Activated T-helper 17 cell treated with anti-CD3 and anti-CD28 coated beads, Interleukin-2, amount 50 U/mL, for 72 hours (primary cell): ENCODE measurements at regions not wholly inside any gene's neighbourhood (a gene's known extent, or its start where the extent isn't known, plus 50 kb on each side); places are given as distances from the start of the nearest gene placed in this dataset.

Source experiments
- ATAC-seq: fragments of 150-1000 bp; cut with Tn5 transposase; replicated peaks from 2 replicates; pipeline ENCODE4 v1.10.0; 2021; ENCODE audit warnings: mild to moderate bottlenecking, moderate library complexity
- H3K27ac Mint-ChIP-seq: one replicate; pipeline ENCODE4 v1.8.0; 2022; ENCODE audit warnings: mixed read lengths
- H3K27me3 Mint-ChIP-seq: one replicate; pipeline ENCODE4 v1.8.0; 2022; ENCODE audit warnings: mixed read lengths
- H3K36me3 Mint-ChIP-seq: one replicate; pipeline ENCODE4 v1.8.0; 2022; ENCODE audit warnings: low read depth, mild to moderate bottlenecking, mixed read lengths
- H3K4me1 Mint-ChIP-seq: one replicate; pipeline ENCODE4 v1.8.0; 2022; ENCODE audit warnings: mixed read lengths
- H3K4me3 Mint-ChIP-seq: one replicate; pipeline ENCODE4 v1.8.0; 2022; ENCODE audit warnings: mild to moderate bottlenecking, mixed read lengths
- H3K9me3 Mint-ChIP-seq: one replicate; pipeline ENCODE4 v1.8.0; 2022; ENCODE audit warnings: mixed read lengths

- no peaks in the 10 kb centered on the region for H3K4me1 Mint-ChIP-seq
- H3K27ac Mint-ChIP-seq = no peak overlapping the region
- peaks cover 19% of the 10 kb centered on the region for H3K27me3 Mint-ChIP-seq
- H3K4me3 Mint-ChIP-seq = no peak overlapping the region
- no peak for ATAC-seq
- no peaks in the 10 kb centered on the region for H3K9me3 Mint-ChIP-seq
- H3K36me3 Mint-ChIP-seq = no peaks in the 10 kb centered on the region
These were observed 136.3 kb upstream of the MLIP start for GRCh38 chr6:53974941-53975340.

- no peak overlapping the region for H3K4me3 Mint-ChIP-seq
- no peak for ATAC-seq
- H3K9me3 Mint-ChIP-seq = no peaks in the 10 kb centered on the region
- peaks cover 12% of the 10 kb centered on the region for H3K27me3 Mint-ChIP-seq
- H3K36me3 Mint-ChIP-seq = no peaks in the 10 kb centered on the region
- H3K27ac Mint-ChIP-seq = no peak overlapping the region
- no peaks in the 10 kb centered on the region for H3K4me1 Mint-ChIP-seq
These were observed 135.2 kb upstream of the MLIP start for GRCh38 chr6:53975941-53976615.

- ATAC-seq = no peak
- H3K4me3 Mint-ChIP-seq = no peak overlapping the region
- no peaks in the 10 kb centered on the region for H3K9me3 Mint-ChIP-seq
- H3K36me3 Mint-ChIP-seq = no peaks in the 10 kb centered on the region
- no peak overlapping the region for H3K27ac Mint-ChIP-seq
- no peaks in the 10 kb centered on the region for H3K4me1 Mint-ChIP-seq
- peaks cover 10% of the 10 kb centered on the region for H3K27me3 Mint-ChIP-seq
These were observed 133.7 kb upstream of the MLIP start for GRCh38 chr6:53977551-53977950.

- Mint-ChIP-seq H3K27me3 (peaks cover 3% of the 10 kb centered on the region), H3K27ac (no peak overlapping the region), H3K36me3 (no peaks in the 10 kb centered on the region), H3K4me3 (no peak overlapping the region), H3K4me1 (no peaks in the 10 kb centered on the region), H3K9me3 (no peaks in the 10 kb centered on the region)
- ATAC-seq = no peak
These were observed 131.7 kb upstream of the MLIP start for GRCh38 chr6:53979468-53980067.

- H3K36me3 Mint-ChIP-seq = no peaks in the 10 kb centered on the region
- ATAC-seq = no peak
- H3K27me3 Mint-ChIP-seq = peaks cover 8% of the 10 kb centered on the region
- no peaks in the 10 kb centered on the region for H3K4me1 Mint-ChIP-seq
- H3K27ac Mint-ChIP-seq = no peak overlapping the region
- no peaks in the 10 kb centered on the region for H3K9me3 Mint-ChIP-seq
- H3K4me3 Mint-ChIP-seq = no peak overlapping the region
These were observed 128.7 kb upstream of the MLIP start for GRCh38 chr6:53982366-53983050.

- Mint-ChIP-seq H3K36me3 (no peaks in the 10 kb centered on the region), H3K9me3 (no peaks in the 10 kb centered on the region), H3K27me3 (peaks cover 8% of the 10 kb centered on the region), H3K4me3 (no peak overlapping the region), H3K4me1 (no peaks in the 10 kb centered on the region), H3K27ac (no peak overlapping the region)
- ATAC-seq = no peak
These were observed 127.9 kb upstream of the MLIP start for GRCh38 chr6:53983301-53983700.

- Mint-ChIP-seq H3K4me3 (no peak overlapping the region), H3K4me1 (no peaks in the 10 kb centered on the region), H3K27ac (no peak overlapping the region), H3K9me3 (no peaks in the 10 kb centered on the region), H3K36me3 (no peaks in the 10 kb centered on the region), H3K27me3 (peaks cover 8% of the 10 kb centered on the region)
- peak; percentile 12 for ATAC-seq
These were observed 127.1 kb upstream of the MLIP start for GRCh38 chr6:53984163-53984562.

- peaks cover 8% of the 10 kb centered on the region for H3K27me3 Mint-ChIP-seq
- H3K4me3 Mint-ChIP-seq = no peak overlapping the region
- H3K27ac Mint-ChIP-seq = no peak overlapping the region
- H3K4me1 Mint-ChIP-seq = no peaks in the 10 kb centered on the region
- ATAC-seq = no peak
- no peaks in the 10 kb centered on the region for H3K36me3 Mint-ChIP-seq
- H3K9me3 Mint-ChIP-seq = no peaks in the 10 kb centered on the region
These were observed 126.7 kb upstream of the MLIP start for GRCh38 chr6:53984581-53984980.

- no peak for ATAC-seq
- Mint-ChIP-seq H3K36me3 (no peaks in the 10 kb centered on the region), H3K4me1 (no peaks in the 10 kb centered on the region), H3K9me3 (no peaks in the 10 kb centered on the region), H3K27me3 (peaks cover 8% of the 10 kb centered on the region), H3K4me3 (no peak overlapping the region), H3K27ac (no peak overlapping the region)
These were observed 125.9 kb upstream of the MLIP start for GRCh38 chr6:53985366-53985765.

- no peaks in the 10 kb centered on the region for H3K9me3 Mint-ChIP-seq
- no peak for ATAC-seq
- H3K36me3 Mint-ChIP-seq = no peaks in the 10 kb centered on the region
- H3K4me1 Mint-ChIP-seq = no peaks in the 10 kb centered on the region
- peaks cover 8% of the 10 kb centered on the region for H3K27me3 Mint-ChIP-seq
- H3K27ac Mint-ChIP-seq = no peak overlapping the region
- no peak overlapping the region for H3K4me3 Mint-ChIP-seq
These were observed 125.0 kb upstream of the MLIP start for GRCh38 chr6:53986165-53986720.

GRCh38 chr6:53986721-53987521, 124.3 kb upstream of the MLIP start:
- H3K4me3 Mint-ChIP-seq = no peak overlapping the region
- H3K27ac Mint-ChIP-seq = no peak overlapping the region
- no peaks in the 10 kb centered on the region for H3K36me3 Mint-ChIP-seq
- no peaks in the 10 kb centered on the region for H3K9me3 Mint-ChIP-seq
- ATAC-seq = no peak
- no peaks in the 10 kb centered on the region for H3K4me1 Mint-ChIP-seq
- peaks cover 8% of the 10 kb centered on the region for H3K27me3 Mint-ChIP-seq

GRCh38 chr6:53987522-53987888, 123.7 kb upstream of the MLIP start:
- Mint-ChIP-seq H3K36me3 (no peaks in the 10 kb centered on the region), H3K4me1 (no peaks in the 10 kb centered on the region), H3K27ac (no peak overlapping the region), H3K9me3 (no peaks in the 10 kb centered on the region), H3K4me3 (no peak overlapping the region), H3K27me3 (peaks cover 8% of the 10 kb centered on the region)
- ATAC-seq = no peak

- no peak for ATAC-seq
- H3K4me1 Mint-ChIP-seq = no peaks in the 10 kb centered on the region
- H3K36me3 Mint-ChIP-seq = no peaks in the 10 kb centered on the region
- peaks cover 12% of the 10 kb centered on the region for H3K27me3 Mint-ChIP-seq
- no peak overlapping the region for H3K4me3 Mint-ChIP-seq
- no peaks in the 10 kb centered on the region for H3K9me3 Mint-ChIP-seq
- no peak overlapping the region for H3K27ac Mint-ChIP-seq
These were observed 121.7 kb upstream of the MLIP start for GRCh38 chr6:53989504-53989903.

- H3K4me1 Mint-ChIP-seq = no peaks in the 10 kb centered on the region
- no peak for ATAC-seq
- no peak overlapping the region for H3K4me3 Mint-ChIP-seq
- H3K36me3 Mint-ChIP-seq = no peaks in the 10 kb centered on the region
- H3K27me3 Mint-ChIP-seq = peaks cover 8% of the 10 kb centered on the region
- no peaks in the 10 kb centered on the region for H3K9me3 Mint-ChIP-seq
- no peak overlapping the region for H3K27ac Mint-ChIP-seq
These were observed 118.7 kb upstream of the MLIP start for GRCh38 chr6:53992522-53992921.
